ENCODE measurements at regions not wholly inside any gene's neighbourhood (a gene's known extent, or its start where the extent isn't known, plus 50 kb on each side); places are given as distances from the start of the nearest gene placed in this dataset.

DNA sequence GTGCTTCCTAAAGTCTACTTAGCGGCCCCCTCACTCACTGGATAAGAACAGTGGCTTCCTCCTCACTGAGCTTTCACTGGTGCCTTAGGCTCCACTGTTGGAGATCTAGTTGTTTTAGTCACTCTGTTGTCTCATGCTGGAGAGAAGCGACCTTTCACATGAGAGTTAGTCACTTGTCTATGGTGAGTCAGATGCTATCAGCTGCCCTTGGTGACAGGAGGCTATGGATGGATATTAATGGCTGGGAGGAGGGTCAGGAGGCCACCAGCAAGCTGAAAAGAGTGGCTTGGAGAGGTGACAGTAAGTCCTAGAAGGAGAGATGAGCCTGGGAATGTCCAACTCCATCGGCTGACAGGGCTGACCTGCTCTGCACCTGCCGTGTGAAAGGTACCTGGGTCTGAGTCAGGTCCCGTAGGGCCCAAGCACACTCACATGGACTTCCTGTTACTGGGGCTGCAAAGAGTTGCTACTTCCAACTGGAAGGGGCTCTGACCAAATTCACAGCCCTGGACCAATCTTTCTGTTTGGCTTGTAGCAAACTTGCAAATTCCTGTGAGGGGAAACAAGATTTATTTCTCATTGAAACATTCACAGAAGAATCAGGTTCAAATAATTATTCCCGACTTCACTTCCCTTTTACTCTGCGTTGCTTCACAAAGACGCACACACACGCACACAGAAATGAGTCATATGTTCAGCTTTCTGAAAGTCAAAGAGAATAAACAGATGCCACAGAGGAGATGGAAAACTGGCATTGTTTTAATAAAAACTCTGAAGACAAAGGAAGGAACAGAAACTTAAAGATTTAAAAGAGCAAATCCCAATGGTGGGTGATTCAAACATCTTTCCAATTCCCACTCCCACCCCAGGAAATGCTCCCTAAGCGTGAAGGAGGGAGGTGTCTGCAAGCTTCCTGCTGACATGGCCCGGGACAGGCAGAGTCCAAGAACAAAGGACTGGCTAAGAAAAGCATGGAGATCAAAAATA is 203.5 kb upstream of the TWIST2 start:
- TF ChIP-seq EZH2phosphoT487 (conservative IDR thresholded peaks at IDR 0.05; ENCODE audit: low read length), result no peak
- TF ChIP-seq, protein P1, sequence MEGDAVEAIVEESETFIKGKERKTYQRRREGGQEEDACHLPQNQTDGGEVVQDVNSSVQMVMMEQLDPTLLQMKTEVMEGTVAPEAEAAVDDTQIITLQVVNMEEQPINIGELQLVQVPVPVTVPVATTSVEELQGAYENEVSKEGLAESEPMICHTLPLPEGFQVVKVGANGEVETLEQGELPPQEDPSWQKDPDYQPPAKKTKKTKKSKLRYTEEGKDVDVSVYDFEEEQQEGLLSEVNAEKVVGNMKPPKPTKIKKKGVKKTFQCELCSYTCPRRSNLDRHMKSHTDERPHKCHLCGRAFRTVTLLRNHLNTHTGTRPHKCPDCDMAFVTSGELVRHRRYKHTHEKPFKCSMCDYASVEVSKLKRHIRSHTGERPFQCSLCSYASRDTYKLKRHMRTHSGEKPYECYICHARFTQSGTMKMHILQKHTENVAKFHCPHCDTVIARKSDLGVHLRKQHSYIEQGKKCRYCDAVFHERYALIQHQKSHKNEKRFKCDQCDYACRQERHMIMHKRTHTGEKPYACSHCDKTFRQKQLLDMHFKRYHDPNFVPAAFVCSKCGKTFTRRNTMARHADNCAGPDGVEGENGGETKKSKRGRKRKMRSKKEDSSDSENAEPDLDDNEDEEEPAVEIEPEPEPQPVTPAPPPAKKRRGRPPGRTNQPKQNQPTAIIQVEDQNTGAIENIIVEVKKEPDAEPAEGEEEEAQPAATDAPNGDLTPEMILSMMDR (IDR thresholded peaks at IDR 0.05; ENCODE audit: insufficient read depth, low read length, poor library complexity, severe bottlenecking), result no peak
- Histone ChIP-seq H3K79me2 (ENCODE audit: insufficient read depth, low read length) (no peaks in the 10 kb centered on the region), H3K9ac (ENCODE audit: low read length) (no peak overlapping the region), H3K4me2 (ENCODE audit: low read depth, low read length, poor library complexity, severe bottlenecking) (no peak overlapping the region), H3K36me3 (ENCODE audit: low read length) (no peaks in the 10 kb centered on the region), H3K27ac (ENCODE audit: low read depth, low read length) (no peak overlapping the region), H3K9me2 (replicated peaks; ENCODE audit: insufficient read depth, low read length) (no peaks in the 10 kb centered on the region), H3F3A (ENCODE audit: insufficient read depth) (no peaks in the 10 kb centered on the region), H3K4me3 (ENCODE audit: insufficient read depth, low read length, poor library complexity, severe bottlenecking) (no peak overlapping the region), H3K9me3 (ENCODE audit: insufficient read depth, low read length) (no peaks in the 10 kb centered on the region), H2AFZ (ENCODE audit: low read depth, low read length, severe bottlenecking) (no peak overlapping the region), H4K20me1 (ENCODE audit: low read depth, low read length) (no peaks in the 10 kb centered on the region), H3K27me3 (ENCODE audit: low read length) (no peaks in the 10 kb centered on the region)

DNA sequence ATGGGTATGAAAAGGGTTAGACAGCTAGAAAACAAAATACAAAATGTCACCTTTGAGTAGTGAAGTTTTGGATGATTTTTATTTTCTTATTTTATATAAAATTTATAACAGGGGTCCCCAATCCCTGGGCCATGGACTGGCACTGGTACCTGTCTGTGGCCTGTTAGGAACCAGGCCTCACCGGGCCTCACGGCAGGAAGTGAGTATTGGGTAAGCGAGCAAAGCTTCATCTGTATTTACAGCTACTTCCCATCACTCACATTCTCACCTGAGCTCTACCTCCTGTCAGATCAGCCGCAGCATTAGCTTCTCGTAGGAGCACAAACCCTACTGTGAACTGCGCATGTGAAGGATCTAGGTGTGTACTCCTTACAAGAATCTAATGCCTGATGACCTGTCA is 202.8 kb upstream of the TWIST2 start:
- Histone ChIP-seq H3K27ac (ENCODE audit: low read depth, low read length) (no peak overlapping the region), H2AFZ (ENCODE audit: low read depth, low read length, severe bottlenecking) (no peak overlapping the region), H3K9ac (ENCODE audit: low read length) (no peak overlapping the region), H3K9me3 (ENCODE audit: insufficient read depth, low read length) (no peaks in the 10 kb centered on the region), H3F3A (ENCODE audit: insufficient read depth) (no peaks in the 10 kb centered on the region), H3K4me2 (ENCODE audit: low read depth, low read length, poor library complexity, severe bottlenecking) (no peak overlapping the region), H3K79me2 (ENCODE audit: insufficient read depth, low read length) (no peaks in the 10 kb centered on the region), H3K9me2 (replicated peaks; ENCODE audit: insufficient read depth, low read length) (no peaks in the 10 kb centered on the region), H3K36me3 (ENCODE audit: low read length) (no peaks in the 10 kb centered on the region), H3K27me3 (ENCODE audit: low read length) (no peaks in the 10 kb centered on the region), H3K4me3 (ENCODE audit: insufficient read depth, low read length, poor library complexity, severe bottlenecking) (no peak overlapping the region), H4K20me1 (ENCODE audit: low read depth, low read length) (no peaks in the 10 kb centered on the region)
- TF ChIP-seq, protein P1 (IDR thresholded peaks at IDR 0.05; ENCODE audit: insufficient read depth, low read length, poor library complexity, severe bottlenecking), result no peak
- no peak for TF ChIP-seq EZH2phosphoT487 (conservative IDR thresholded peaks at IDR 0.05; ENCODE audit: low read length)

DNA sequence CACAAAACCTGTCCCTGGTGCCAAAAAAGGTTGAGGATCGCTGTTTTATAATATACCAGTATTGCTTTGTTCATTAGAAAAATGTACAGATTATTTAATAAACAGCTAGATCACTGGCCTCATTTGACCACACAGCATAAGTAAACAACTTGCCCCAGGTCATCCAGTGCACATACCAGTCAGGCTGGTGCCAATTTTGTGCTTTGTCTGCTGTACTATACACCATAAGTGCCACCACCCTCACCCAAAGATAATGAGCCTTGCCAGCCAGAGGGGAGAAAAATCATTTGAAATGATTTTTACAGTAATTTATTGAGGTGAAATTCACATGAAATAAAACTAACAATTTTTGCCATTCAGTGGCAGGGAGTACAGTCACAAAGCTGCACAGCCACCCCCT is 202.2 kb upstream of the TWIST2 start:
- Histone ChIP-seq H4K20me1 (ENCODE audit: low read depth, low read length) (no peaks in the 10 kb centered on the region), H3K9me2 (replicated peaks; ENCODE audit: insufficient read depth, low read length) (no peaks in the 10 kb centered on the region), H2AFZ (ENCODE audit: low read depth, low read length, severe bottlenecking) (no peak overlapping the region), H3K4me3 (ENCODE audit: insufficient read depth, low read length, poor library complexity, severe bottlenecking) (no peak overlapping the region), H3F3A (ENCODE audit: insufficient read depth) (no peaks in the 10 kb centered on the region), H3K4me2 (ENCODE audit: low read depth, low read length, poor library complexity, severe bottlenecking) (no peak overlapping the region), H3K27me3 (ENCODE audit: low read length) (no peaks in the 10 kb centered on the region), H3K27ac (ENCODE audit: low read depth, low read length) (no peak overlapping the region), H3K79me2 (ENCODE audit: insufficient read depth, low read length) (no peaks in the 10 kb centered on the region), H3K9me3 (ENCODE audit: insufficient read depth, low read length) (no peaks in the 10 kb centered on the region), H3K9ac (ENCODE audit: low read length) (no peak overlapping the region), H3K36me3 (ENCODE audit: low read length) (no peaks in the 10 kb centered on the region)
- TF ChIP-seq, protein P1 (IDR thresholded peaks at IDR 0.05; ENCODE audit: insufficient read depth, low read length, poor library complexity, severe bottlenecking), result no peak
- no peak for TF ChIP-seq EZH2phosphoT487 (conservative IDR thresholded peaks at IDR 0.05; ENCODE audit: low read length)
